AG04450 (cell line): ENCODE measurements at regions not wholly inside any gene's neighbourhood (a gene's known extent, or its start where the extent isn't known, plus 50 kb on each side); places are given as distances from the start of the nearest gene placed in this dataset.

Experiments used
- CTCF ChIA-PET: fragments of 300-600, 350-600 bp; formaldehyde crosslinking; extraction: SDS; loops from one replicate; lab custom pipeline; 2022; ENCODE audit warnings: antibody characterized with exemption, inconsistent platforms; lab: Charles Lee
- POLR2A ChIA-PET: fragments of 350-600 bp; formaldehyde crosslinking; extraction: SDS; loops from one replicate; lab custom pipeline; 2021; ENCODE audit warnings: antibody characterized with exemption, inconsistent platforms; lab: Yijun Ruan, JAX
- DNase-seq: peaks from one replicate; pipeline ENCODE4 v3.0.0-alpha.2; 2011; ENCODE audit warnings: low read depth, low spot score
- H3K27ac ChIP-seq: one replicate; pipeline ENCODE4 v1.5.1; 2012; ENCODE audit warnings: low read depth, low read length, control low read depth
- H3K27me3 ChIP-seq: one replicate; pipeline ENCODE4 v1.6.0; 2012; ENCODE audit warnings: low read length; ENCODE audit not compliant: control insufficient read depth, insufficient read depth
- H3K4me3 ChIP-seq: 2 replicates; pipeline ENCODE4 v1.5.1; 2011; ENCODE audit warnings: mild to moderate bottlenecking, low read depth, low read length, control low read depth
- H3K9me3 ChIP-seq: 2 replicates; pipeline ENCODE4 v1.5.1; 2012; ENCODE audit warnings: low read length; ENCODE audit not compliant: control insufficient read depth, insufficient read depth
- TF ChIP-seq, protein P1 (sequence below): IDR thresholded peaks from 2 replicates; pipeline ENCODE4 v1.5.1; 2011; ENCODE audit warnings: low read depth, low read length, control low read depth, inconsistent platforms

DNA sequence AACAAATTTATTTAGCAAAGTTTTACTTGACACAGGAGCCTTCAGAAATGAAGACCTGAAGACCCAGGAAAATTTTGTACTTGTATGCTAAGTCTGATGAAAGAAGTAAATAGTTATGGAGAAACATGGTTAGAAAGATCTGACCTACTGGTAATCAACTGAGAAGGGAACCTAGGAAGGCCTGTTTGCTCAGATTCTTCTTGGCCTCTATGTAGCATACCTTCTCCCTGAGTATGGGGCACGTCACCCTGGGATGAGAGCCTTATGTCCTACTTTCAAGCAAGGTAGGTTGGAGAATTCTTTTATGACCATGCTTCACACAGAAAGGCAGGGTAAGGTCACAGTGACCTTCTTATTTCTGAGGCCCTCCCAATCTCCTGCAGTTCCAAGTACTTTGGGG lies 178.6 kb upstream of the CREB1 start:
- ChIA-PET CTCF (no interaction called here), POLR2A (no interaction called here)
- TF ChIP-seq, protein P1, sequence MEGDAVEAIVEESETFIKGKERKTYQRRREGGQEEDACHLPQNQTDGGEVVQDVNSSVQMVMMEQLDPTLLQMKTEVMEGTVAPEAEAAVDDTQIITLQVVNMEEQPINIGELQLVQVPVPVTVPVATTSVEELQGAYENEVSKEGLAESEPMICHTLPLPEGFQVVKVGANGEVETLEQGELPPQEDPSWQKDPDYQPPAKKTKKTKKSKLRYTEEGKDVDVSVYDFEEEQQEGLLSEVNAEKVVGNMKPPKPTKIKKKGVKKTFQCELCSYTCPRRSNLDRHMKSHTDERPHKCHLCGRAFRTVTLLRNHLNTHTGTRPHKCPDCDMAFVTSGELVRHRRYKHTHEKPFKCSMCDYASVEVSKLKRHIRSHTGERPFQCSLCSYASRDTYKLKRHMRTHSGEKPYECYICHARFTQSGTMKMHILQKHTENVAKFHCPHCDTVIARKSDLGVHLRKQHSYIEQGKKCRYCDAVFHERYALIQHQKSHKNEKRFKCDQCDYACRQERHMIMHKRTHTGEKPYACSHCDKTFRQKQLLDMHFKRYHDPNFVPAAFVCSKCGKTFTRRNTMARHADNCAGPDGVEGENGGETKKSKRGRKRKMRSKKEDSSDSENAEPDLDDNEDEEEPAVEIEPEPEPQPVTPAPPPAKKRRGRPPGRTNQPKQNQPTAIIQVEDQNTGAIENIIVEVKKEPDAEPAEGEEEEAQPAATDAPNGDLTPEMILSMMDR = no peak
- Histone ChIP-seq H3K4me3 (no peak overlapping the region), H3K9me3 (no peaks in the 10 kb centered on the region), H3K27me3 (no peaks in the 10 kb centered on the region), H3K27ac (no peak overlapping the region)
- no peak for DNase-seq

DNA sequence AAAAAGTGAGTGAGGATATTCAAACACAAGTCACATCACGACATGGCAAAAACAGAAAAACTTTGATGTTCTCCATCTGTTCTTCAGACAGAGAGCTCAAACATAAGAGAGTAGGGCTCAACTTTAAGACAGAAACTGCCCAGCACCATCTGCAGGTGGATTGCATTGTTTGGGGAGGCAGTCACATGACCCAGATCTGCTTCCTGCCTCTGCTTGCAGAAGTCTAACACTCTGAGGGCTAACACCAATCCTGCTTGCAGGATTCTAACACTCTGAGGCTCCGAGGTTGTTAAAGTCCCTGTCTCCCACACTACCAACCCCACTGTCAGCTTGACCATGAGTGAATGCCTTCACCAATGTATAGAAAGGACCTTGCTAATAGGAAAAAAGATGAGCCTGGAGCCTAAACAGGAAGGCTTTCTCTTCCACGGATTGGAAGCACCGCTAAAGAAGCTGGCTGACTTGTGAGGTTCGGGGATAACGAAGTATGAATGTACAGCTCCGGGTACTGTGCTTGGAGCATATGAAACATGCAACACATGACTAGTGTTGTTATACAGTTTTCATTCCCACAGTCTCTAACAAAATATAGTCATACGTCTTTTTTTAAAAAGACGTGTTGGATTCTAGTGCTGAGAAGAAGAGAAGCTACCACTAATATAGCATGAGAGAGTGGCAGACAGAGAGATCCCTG lies 176.6 kb upstream of the CREB1 start:
- TF ChIP-seq, protein P1 = 0 out of 2 replicates have a peak, but pooled peaks have one; percentile 12
- Histone ChIP-seq H3K27me3 (no peaks in the 10 kb centered on the region), H3K9me3 (no peaks in the 10 kb centered on the region), H3K27ac (no peak overlapping the region), H3K4me3 (no peak overlapping the region)
- DNase-seq = no peak
- ChIA-PET CTCF (interaction anchor here (1.3 kb wide), 1 partner anchor 14 kb away, joined by 3 read pairs; no protein-coding TSS in a partner anchor), POLR2A (interaction anchor here (0.6 to 0.8 kb wide), 2 partner anchors 186 to 220 kb away, joined by 3 to 4 read pairs; no protein-coding TSS in a partner anchor)

DNA sequence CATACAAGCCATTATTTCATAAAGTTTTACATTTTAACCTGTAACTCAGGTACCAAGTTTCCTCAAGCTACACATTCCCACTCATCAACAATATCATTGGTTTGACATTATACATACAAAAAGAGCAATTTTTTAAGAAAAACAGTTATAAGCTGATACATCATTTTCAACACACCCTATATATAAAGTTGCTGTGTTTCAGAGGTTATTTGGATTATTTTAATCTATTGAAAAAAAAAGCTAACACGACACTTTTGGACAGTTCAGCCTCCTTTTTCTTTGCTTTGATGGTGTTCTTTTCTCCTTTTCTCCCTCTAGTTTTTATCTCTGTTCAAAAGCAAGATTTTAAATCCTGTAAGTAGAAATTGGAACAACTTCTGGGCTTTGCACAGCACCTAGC lies 175.9 kb upstream of the CREB1 start:
- Histone ChIP-seq H3K27me3 (no peaks in the 10 kb centered on the region), H3K27ac (no peak overlapping the region), H3K9me3 (no peaks in the 10 kb centered on the region), H3K4me3 (no peak overlapping the region)
- TF ChIP-seq, protein P1 = no peak
- ChIA-PET CTCF (interaction anchor here (1.3 kb wide), 1 partner anchor 13 kb away, joined by 3 read pairs; no protein-coding TSS in a partner anchor), POLR2A (no interaction called here)
- no peak for DNase-seq

DNA sequence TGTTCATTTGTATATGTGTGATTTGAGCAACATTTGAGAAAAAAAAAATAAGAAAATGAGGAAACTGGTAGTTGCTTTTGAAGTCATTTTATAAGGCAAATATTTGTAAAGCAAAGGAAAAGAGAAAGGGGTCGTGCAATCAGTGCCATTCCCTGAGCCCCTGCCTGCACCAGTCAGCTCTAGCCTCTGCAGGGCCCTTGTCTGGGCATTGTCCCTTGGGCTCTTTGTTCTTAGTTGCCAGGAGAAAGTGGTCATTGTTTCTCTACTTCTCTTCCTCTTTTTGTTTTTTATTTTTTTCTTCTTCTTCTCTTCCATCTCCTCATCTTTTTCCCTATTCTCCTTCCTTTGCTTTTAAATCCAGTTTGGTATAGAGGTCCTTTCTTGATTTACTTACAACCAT lies 175.3 kb upstream of the CREB1 start:
- no peak for DNase-seq
- H3K27ac ChIP-seq = no peak overlapping the region
- no peaks in the 10 kb centered on the region for H3K27me3 ChIP-seq
- TF ChIP-seq, protein P1 = no peak
- POLR2A ChIA-PET = no interaction called here
- CTCF ChIA-PET = interaction anchor here (1.3 kb wide), 1 partner anchor 12 kb away, joined by 3 read pairs; no protein-coding TSS in a partner anchor
- no peak overlapping the region for H3K4me3 ChIP-seq
- no peaks in the 10 kb centered on the region for H3K9me3 ChIP-seq

DNA sequence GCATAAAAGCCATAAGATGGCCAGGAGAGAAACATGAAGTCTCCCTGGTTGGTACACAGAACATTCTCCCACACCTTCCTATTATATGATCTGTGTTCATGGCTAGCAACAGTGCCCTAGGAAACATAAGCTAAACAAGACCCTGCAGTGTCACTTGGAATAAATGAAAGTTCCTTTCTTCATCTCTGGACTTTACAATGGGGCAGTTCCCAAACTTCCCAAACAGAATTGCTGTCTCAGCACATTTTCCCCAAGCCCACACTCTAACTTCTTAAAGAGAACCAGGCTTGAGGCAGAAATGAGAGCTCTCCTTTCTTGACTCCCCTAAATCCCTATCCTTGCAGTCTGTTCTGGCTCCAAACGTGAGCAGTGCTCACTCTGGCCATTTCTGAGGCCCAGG lies 173.2 kb upstream of the CREB1 start:
- ChIA-PET POLR2A (no interaction called here), CTCF (no interaction called here)
- TF ChIP-seq, protein P1 = no peak
- no peak overlapping the region for H3K27ac ChIP-seq
- H3K9me3 ChIP-seq = no peaks in the 10 kb centered on the region
- H3K4me3 ChIP-seq = no peak overlapping the region
- H3K27me3 ChIP-seq = no peaks in the 10 kb centered on the region
- no peak for DNase-seq
